ELF-1 (cell line): ENCODE measurements at regions not wholly inside any gene's neighbourhood (a gene's known extent, or its start where the extent isn't known, plus 50 kb on each side); places are given as distances from the start of the nearest gene placed in this dataset.
A peak's percentile ranks its signal among the peaks of the same experiment; 100 is the strongest.

Source experiments
- DNase-seq: peaks from one replicate; pipeline ENCODE4 v3.0.0-alpha.2; 2016; ENCODE audit warnings: low read depth, low spot score

DNA sequence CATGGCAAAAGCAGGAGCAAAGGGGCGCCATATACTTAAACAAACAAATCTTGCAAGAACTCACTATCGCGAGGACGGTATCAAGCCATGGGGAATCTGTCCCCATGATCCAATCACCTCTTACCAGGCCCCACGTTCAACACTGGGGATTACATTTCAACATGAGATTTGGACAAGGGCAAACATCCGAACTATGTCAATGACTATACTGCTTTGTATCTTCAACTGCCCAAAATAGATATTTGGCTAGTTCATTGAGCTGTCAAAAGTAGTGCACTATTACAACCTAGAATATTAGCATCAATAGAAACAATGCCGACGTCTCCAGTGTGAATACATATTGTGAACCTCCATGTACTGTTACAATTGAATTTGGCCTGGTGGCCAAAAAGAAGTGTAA lies 760.4 kb downstream of the MCTP2 start:
- DNase-seq, result no peak

- DNase-seq, result no peak
Measured at GRCh38 chr15:95009635-95010034, 778.3 kb downstream of the MCTP2 start.

DNA sequence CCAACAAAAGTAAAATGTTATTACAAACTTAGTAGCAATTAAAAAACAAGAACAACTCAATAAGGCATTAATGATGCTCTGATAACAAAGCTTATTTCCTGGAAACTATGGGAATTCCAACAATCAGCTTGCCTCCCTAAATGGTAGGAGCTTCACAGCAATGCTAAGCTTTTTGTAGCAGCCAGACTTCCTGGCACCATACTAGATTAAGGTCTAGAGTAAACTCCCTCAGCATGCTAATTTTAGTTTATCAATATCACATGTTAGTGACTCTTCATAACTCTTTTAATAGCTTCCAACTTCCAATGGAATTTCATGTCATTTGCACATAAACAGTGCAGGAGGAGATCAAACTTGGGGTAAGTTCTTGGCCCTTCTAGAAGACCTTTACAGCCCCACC lies 782.0 kb downstream of the MCTP2 start:
- DNase-seq, result no peak

DNA sequence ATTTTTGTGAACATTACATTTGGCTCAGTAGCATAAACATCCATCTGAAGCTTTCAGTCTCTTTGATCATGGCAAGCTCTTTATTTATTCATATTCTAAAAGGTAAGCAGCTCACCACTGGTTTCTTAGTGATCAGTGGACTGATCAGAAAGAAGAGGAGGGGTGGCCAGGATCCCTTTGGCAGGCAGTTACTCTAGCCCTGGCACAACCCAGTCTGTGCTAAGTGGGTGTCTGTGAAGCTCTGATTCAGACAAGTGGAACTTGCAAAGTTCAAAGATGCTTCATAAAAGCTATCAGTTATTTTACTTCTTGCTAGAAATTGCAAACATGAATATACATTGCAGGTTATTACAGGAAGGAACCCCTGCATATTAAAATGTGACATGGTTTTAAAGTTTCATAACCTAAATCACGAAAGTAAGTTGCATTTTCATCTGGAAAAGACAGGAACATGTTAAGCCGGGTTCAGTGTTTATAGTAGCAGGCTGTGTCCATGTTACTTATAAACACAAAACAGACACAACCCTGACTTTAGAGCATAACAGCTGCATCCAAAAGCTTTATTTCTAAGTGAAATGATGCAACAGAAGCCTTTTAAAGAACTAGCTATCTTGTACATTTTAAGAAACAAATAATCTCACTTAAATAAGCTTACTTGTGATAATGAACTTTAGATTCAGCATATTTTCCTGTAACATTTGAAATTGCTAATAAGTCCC lies 785.3 kb downstream of the MCTP2 start:
- no peak for DNase-seq

DNA sequence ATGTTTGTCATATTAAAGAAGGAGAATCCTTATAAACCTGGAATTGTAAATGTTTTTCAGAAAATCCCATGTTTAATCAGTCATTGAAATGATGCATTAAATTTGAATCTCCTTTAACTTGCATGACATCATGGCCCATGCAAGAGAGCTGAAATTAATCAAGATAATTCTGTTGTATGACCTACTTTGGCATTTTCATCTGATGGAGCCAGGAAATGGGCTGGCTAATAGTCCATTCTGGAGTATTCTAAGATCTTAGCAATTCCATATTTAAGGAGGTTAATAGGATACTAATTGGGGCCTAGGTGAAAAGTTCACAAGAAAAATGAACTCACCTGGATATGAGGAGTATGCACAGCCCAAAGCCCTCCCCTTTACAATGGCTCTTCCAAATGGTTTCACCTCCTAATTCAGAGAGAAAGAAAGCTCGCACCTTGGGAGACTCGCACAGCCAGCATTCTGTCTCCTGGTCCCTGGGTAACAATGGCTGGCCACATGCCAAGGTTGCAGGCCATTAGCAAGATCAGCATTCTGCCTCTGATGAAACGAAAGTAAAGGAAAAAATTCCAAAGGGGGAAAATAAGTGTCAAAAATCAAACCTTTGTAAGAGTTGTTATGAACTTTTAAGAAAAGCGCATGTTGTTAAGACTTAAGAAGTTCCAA lies 786.4 kb downstream of the MCTP2 start:
- DNase-seq, result no peak

DNA sequence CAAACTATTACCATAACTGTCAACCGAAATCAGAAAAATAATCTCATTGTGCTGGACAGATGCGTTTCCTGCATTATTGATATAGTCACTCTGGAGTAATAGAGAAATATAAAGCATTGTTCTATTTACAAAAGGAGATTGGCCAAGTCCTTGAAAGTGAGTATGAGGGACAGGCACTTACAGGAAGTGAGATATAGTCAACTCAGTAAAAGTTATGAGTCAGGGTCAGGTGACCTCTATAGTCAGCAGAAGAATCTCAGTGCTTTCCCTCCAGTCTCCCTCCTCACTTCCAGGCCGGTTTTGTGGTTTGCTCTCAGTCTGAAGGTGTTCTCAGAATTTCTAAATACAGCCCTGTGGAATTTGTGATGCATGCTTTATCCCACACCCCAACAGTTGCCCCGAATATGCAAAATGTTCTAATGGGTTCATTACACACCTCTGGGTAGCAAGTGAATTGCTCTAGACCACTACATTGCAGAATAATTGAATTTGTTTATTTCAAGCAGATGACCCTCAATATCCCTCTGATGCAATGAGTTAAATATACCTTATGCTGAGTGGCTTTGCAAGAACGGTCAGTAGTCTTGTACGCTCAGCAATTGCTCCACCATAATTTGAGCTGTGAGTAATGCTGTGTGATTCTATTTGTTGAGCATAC lies 787.7 kb downstream of the MCTP2 start:
- no peak for DNase-seq

GRCh38 chr15:95019907-95020306 lies 788.5 kb downstream of the MCTP2 start:
- no peak for DNase-seq

DNA sequence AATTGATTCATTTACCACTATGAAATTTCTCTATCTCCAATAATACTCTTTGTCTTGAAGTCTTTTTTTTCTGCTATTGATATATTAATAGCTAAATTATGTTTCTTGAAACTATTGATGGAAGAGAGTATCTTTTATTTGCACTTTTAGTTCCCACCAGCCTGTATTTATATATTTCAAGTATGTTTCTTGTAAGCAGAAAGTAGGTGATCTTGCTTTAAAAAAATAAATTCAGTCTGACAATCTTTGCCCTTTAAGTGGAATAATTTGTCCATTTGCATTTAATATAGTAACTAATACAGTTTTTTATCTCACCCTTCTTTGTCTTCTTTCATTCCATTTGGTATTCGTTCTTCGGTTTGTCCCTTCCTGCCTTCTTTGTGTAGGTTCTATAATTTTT lies 790.5 kb downstream of the MCTP2 start:
- DNase-seq, result no peak

- peak; percentile 7 for DNase-seq
Measured at GRCh38 chr15:95024351-95024750, 793.0 kb downstream of the MCTP2 start.

GRCh38 chr15:95025924-95026728 lies 794.8 kb downstream of the MCTP2 start:
- DNase-seq, result peak; percentile 51

- DNase-seq, result no peak
Measured at GRCh38 chr15:95027981-95028380, 796.6 kb downstream of the MCTP2 start.

GRCh38 chr15:95032156-95032555 lies 800.8 kb downstream of the MCTP2 start:
- no peak for DNase-seq

GRCh38 chr15:95035106-95035505 lies 803.7 kb downstream of the MCTP2 start:
- no peak for DNase-seq

GRCh38 chr15:95041297-95041696 lies 809.9 kb downstream of the MCTP2 start:
- DNase-seq, result no peak

DNA sequence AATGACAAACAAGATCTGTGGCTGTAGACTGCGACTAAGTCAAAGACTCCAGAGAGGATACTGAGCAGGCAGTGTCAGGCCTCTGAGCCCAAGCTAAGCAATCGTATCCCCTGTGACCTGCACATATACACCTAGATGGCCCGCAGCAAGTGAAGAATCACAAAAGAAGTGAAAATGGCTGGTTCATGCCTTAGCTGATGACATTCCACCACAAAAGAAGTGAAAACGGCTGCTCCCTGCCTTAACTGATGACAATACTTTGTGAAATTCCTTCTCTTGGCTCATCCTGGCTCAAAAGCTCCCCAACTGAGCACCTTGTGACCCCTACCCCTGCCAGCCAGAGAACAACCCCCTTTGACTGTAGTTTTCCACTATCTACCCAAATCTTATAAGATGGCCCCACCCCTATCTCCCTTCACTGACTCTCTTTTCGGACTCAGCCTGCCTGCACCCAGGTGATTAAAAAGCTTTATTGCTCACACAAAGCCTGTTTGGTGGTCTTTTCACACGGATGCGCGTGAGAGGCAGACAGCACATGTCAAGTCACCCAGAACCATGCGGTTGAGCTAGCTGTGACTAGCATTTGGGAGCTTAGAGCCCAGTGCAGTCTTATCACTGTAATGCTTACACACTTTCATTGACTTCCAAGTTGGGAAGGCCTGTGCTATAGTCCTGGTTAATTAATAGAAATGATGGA lies 812.0 kb downstream of the MCTP2 start:
- DNase-seq, result peak; percentile 38

GRCh38 chr15:95043933-95044313 lies 812.6 kb downstream of the MCTP2 start:
- DNase-seq, result no peak

DNA sequence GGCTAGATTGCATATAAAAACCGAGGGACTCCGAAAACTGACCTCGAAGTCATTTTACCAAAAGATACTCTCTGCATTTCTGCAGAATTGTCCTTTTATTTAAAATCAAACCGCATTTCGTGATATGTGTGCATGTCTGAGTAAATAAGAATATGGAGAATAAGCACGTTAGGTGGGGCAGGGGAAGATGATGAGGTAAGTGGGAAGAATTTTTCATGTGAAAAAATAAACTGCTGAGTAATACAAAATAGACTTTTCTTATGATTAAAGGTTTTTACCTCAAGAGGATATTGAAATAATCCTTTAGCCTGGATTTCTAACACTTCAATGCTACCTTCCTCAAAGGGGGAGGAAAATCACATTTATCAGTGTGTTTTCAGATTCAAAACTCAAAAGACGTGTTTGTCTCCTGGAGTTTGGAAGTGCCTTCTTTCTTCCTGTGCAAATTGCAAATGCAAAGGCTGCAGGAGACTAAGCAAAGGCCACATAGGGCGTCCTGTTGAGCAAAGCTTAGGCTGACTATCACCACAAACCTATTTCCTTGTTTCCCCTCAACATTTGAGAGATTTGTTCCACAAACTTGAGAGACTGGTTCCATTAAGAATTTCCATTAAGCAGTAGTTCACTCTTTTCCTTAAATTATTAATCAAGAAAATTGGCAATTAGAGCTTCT lies 813.5 kb downstream of the MCTP2 start:
- DNase-seq, result no peak

GRCh38 chr15:95051861-95052260 lies 820.5 kb downstream of the MCTP2 start:
- no peak for DNase-seq

GRCh38 chr15:95059346-95059905 lies 828.1 kb downstream of the MCTP2 start:
- DNase-seq, result peak; percentile 26

- no peak for DNase-seq
Measured at GRCh38 chr15:95068701-95069521, 837.5 kb downstream of the MCTP2 start.
